HEK293 (cell line): ENCODE measurements at regions not wholly inside any gene's neighbourhood (a gene's known extent, or its start where the extent isn't known, plus 50 kb on each side); places are given as distances from the start of the nearest gene placed in this dataset.

Experiments
- CTCF ChIA-PET: fragments of 350-600 bp; formaldehyde crosslinking; extraction: SDS; loops from one replicate; lab custom pipeline; 2021; ENCODE audit warnings: antibody characterized with exemption; lab: Yijun Ruan, JAX
- POLR2A ChIA-PET: fragments of 300-600 bp; formaldehyde crosslinking; extraction: SDS; loops from one replicate; lab custom pipeline; 2020; ENCODE audit warnings: antibody characterized with exemption, inconsistent platforms; lab: Yijun Ruan, JAX
- H3K27ac ChIP-seq: fragments of 200-500 bp; sonication (Bioruptor generic); 2 replicates; pipeline ENCODE4 v1.5.1; 2014; ENCODE audit warnings: low read depth, low read length, control low read depth, inconsistent platforms; ENCODE audit errors: extremely low read depth
- H3K36me3 ChIP-seq, 2 experiments: fragments of 200-500 bp in 1 of 2; sonication (Bioruptor generic) in 1 of 2; 1 replicate in 1 of 2; 2 replicates in 1 of 2; pipeline ENCODE4 v1.5.1; 2014 to 2017; ENCODE audit warnings: inconsistent platforms in 2 of 2, low read length in 2 of 2; ENCODE audit not compliant: control insufficient read depth in 2 of 2, insufficient read depth in 1 of 2
- H3K4me1 ChIP-seq: fragments of 200-500 bp; sonication (Bioruptor generic); 2 replicates; pipeline ENCODE4 v1.5.1; 2014; ENCODE audit warnings: mild to moderate bottlenecking, low read length, inconsistent platforms; ENCODE audit not compliant: control insufficient read depth, insufficient read depth
- H3K4me3 ChIP-seq: 2 replicates; pipeline ENCODE4 v1.5.1; 2011; ENCODE audit warnings: low read depth, mild to moderate bottlenecking, control low read depth, low read length, moderate library complexity
- H3K9me3 ChIP-seq: fragments of 200-500 bp; sonication (Bioruptor generic); 2 replicates; pipeline ENCODE4 v1.5.1; 2014; ENCODE audit warnings: low read depth, low read length, inconsistent platforms; ENCODE audit not compliant: control insufficient read depth, insufficient read depth
- ATF2 ChIP-seq: fragments of 450-650 bp; formaldehyde crosslinking; IDR thresholded peaks from 2 replicates; pipeline ENCODE4 v1.5.1; 2016; ENCODE audit warnings: missing biosample characterization, missing genetic modification characterization, low read depth
- EGR2 ChIP-seq: fragments of 450-650 bp; formaldehyde crosslinking; IDR thresholded peaks from 2 replicates; pipeline ENCODE4 v1.5.1; 2016; ENCODE audit warnings: low read depth, missing biosample characterization, missing genetic modification characterization
- GFI1B ChIP-seq: fragments of 450-650 bp; formaldehyde crosslinking; IDR thresholded peaks from 2 replicates; pipeline ENCODE4 v1.5.1; 2016; ENCODE audit warnings: missing biosample characterization, missing genetic modification characterization
- HOXC10 ChIP-seq: sonication (generic); formaldehyde crosslinking; IDR thresholded peaks from 2 replicates; pipeline ENCODE4 v1.8.1; 2023; ENCODE audit warnings: mild to moderate bottlenecking, missing genetic modification reagents
- KLF17 ChIP-seq: fragments of 450-650 bp; formaldehyde crosslinking; IDR thresholded peaks from 2 replicates; pipeline ENCODE4 v1.5.1; 2016; ENCODE audit warnings: missing biosample characterization, missing genetic modification characterization
- KLF9 ChIP-seq: fragments of 450-650 bp; formaldehyde crosslinking; IDR thresholded peaks from 2 replicates; pipeline ENCODE4 v1.5.1; 2016; ENCODE audit warnings: missing biosample characterization, missing genetic modification characterization, low read depth
- OSR2 ChIP-seq: fragments of 450-650 bp; formaldehyde crosslinking; IDR thresholded peaks from 2 replicates; pipeline ENCODE4 v1.5.1; 2016; ENCODE audit warnings: missing biosample characterization, missing genetic modification characterization
- PATZ1 ChIP-seq: fragments of 450-650 bp; formaldehyde crosslinking; IDR thresholded peaks from 2 replicates; pipeline ENCODE4 v1.5.1; 2016; ENCODE audit warnings: missing biosample characterization, missing genetic modification characterization
- SP3 ChIP-seq: fragments of 450-650 bp; formaldehyde crosslinking; IDR thresholded peaks from 2 replicates; pipeline ENCODE4 v1.5.1; 2016; ENCODE audit warnings: missing biosample characterization, missing genetic modification characterization
- TSHZ1 ChIP-seq: fragments of 450-650 bp; formaldehyde crosslinking; IDR thresholded peaks from 2 replicates; pipeline ENCODE4 v1.5.1; 2016; ENCODE audit warnings: missing biosample characterization, missing genetic modification characterization, borderline replicate concordance
- ZBTB20 ChIP-seq: fragments of 450-650 bp; formaldehyde crosslinking; IDR thresholded peaks from 2 replicates; pipeline ENCODE4 v1.5.1; 2016; ENCODE audit warnings: missing biosample characterization, missing genetic modification characterization
- ZBTB44 ChIP-seq: fragments of 450-650 bp; IDR thresholded peaks from 2 replicates; pipeline ENCODE4 v1.5.1; 2018; ENCODE audit warnings: missing biosample characterization, mild to moderate bottlenecking, missing genetic modification characterization
- ZNF10 ChIP-seq: fragments of 450-650 bp; formaldehyde crosslinking; IDR thresholded peaks from 2 replicates; pipeline ENCODE4 v1.5.1; 2017; ENCODE audit warnings: missing biosample characterization, missing genetic modification characterization
- ZNF211 ChIP-seq: fragments of 450-650 bp; formaldehyde crosslinking; IDR thresholded peaks from 2 replicates; pipeline ENCODE4 v1.5.1; 2016; ENCODE audit warnings: low read depth, missing biosample characterization, missing genetic modification characterization
- ZNF221 ChIP-seq: fragments of 450-650 bp; formaldehyde crosslinking; IDR thresholded peaks from 2 replicates; pipeline ENCODE4 v1.5.1; 2017; ENCODE audit warnings: missing biosample characterization, missing genetic modification characterization, borderline replicate concordance
- ZNF391 ChIP-seq: fragments of 450-650 bp; formaldehyde crosslinking; IDR thresholded peaks from 2 replicates; pipeline ENCODE4 v1.5.1; 2016; ENCODE audit warnings: low read depth, missing biosample characterization, missing genetic modification characterization, borderline replicate concordance
- ZNF398 ChIP-seq: fragments of 450-650 bp; formaldehyde crosslinking; IDR thresholded peaks from 2 replicates; pipeline ENCODE4 v1.5.1; 2017; ENCODE audit warnings: missing biosample characterization, missing genetic modification characterization
- ZNF404 ChIP-seq: fragments of 450-650 bp; formaldehyde crosslinking; IDR thresholded peaks from 2 replicates; pipeline ENCODE4 v1.5.1; 2017; ENCODE audit warnings: missing biosample characterization, missing genetic modification characterization
- ZNF423 ChIP-seq: fragments of 450-650 bp; formaldehyde crosslinking; IDR thresholded peaks from 2 replicates; pipeline ENCODE4 v1.5.1; 2016; ENCODE audit warnings: missing biosample characterization, missing genetic modification characterization
- ZNF561 ChIP-seq: fragments of 450-650 bp; IDR thresholded peaks from 2 replicates; pipeline ENCODE4 v1.5.1; 2018; ENCODE audit warnings: missing biosample characterization, missing genetic modification characterization, borderline replicate concordance
- ZNF600 ChIP-seq: fragments of 450-650 bp; formaldehyde crosslinking; IDR thresholded peaks from 2 replicates; pipeline ENCODE4 v1.5.1; 2016; ENCODE audit warnings: missing biosample characterization, missing genetic modification characterization
- ZNF692 ChIP-seq: fragments of 450-650 bp; formaldehyde crosslinking; IDR thresholded peaks from 2 replicates; pipeline ENCODE4 v1.5.1; 2016; ENCODE audit warnings: missing biosample characterization, missing genetic modification characterization

- CTCF ChIA-PET = no interaction called here
- Histone ChIP-seq H3K4me3 (no peak overlapping the region), H3K36me3 (no peaks in the 10 kb centered on the region), H3K27ac (no peak overlapping the region), H3K4me1 (no peaks in the 10 kb centered on the region), H3K9me3 (no peaks in the 10 kb centered on the region)
- POLR2A ChIA-PET = no interaction called here
- no peak for TF ChIP-seq ZNF692 (tag by site-specific recombination)
- TF ChIP-seq EGR2 (tag by site-specific recombination) = no peak
- no peak for TF ChIP-seq KLF9
- no peak for TF ChIP-seq ZBTB20 (tag by site-specific recombination)
- no peak for TF ChIP-seq ZNF423 (tag by site-specific recombination)
- TF ChIP-seq ZBTB44 (tag by site-specific recombination) = no peak
- TF ChIP-seq ZNF211 (tag by site-specific recombination) = no peak
- TF ChIP-seq ZNF221 (tag by site-specific recombination) = no peak
- no peak for TF ChIP-seq GFI1B (tag by site-specific recombination)
- no peak for TF ChIP-seq KLF17 (tag by site-specific recombination)
- TF ChIP-seq PATZ1 (tag by site-specific recombination) = no peak
- TF ChIP-seq ZNF404 (tag by site-specific recombination) = no peak
- TF ChIP-seq OSR2 = no peak
- no peak for TF ChIP-seq ZNF561 (tag by site-specific recombination)
- no peak for TF ChIP-seq TSHZ1
Measured at GRCh38 chr5:125214080-125214479, 467.6 kb upstream of the ZNF608 start.

GRCh38 chr5:125215593-125215992 lies 469.2 kb upstream of the ZNF608 start:
- H3K27ac ChIP-seq = no peak overlapping the region
- H3K4me3 ChIP-seq = no peak overlapping the region
- POLR2A ChIA-PET = no interaction called here
- no peaks in the 10 kb centered on the region for H3K4me1 ChIP-seq
- H3K9me3 ChIP-seq = no peaks in the 10 kb centered on the region; the same call in 1 of the 2 replicates
- H3K36me3 ChIP-seq = no peaks in the 10 kb centered on the region
- CTCF ChIA-PET = no interaction called here
- TF ChIP-seq HOXC10 (CRISPR knock-in tag) = no peak
- no peak for TF ChIP-seq ZNF398
- no peak for TF ChIP-seq ATF2 (tag by site-specific recombination)
- no peak for TF ChIP-seq ZNF391 (tag by site-specific recombination)
- no peak for TF ChIP-seq ZNF10 (tag by site-specific recombination)
- no peak for TF ChIP-seq SP3 (tag by site-specific recombination)
- no peak for TF ChIP-seq ZNF600 (tag by site-specific recombination)
